ENCODE measurements at regions not wholly inside any gene's neighbourhood (a gene's known extent, or its start where the extent isn't known, plus 50 kb on each side); places are given as distances from the start of the nearest gene placed in this dataset.
A peak's percentile ranks its signal among the peaks of the same experiment; 100 is the strongest.

DNA sequence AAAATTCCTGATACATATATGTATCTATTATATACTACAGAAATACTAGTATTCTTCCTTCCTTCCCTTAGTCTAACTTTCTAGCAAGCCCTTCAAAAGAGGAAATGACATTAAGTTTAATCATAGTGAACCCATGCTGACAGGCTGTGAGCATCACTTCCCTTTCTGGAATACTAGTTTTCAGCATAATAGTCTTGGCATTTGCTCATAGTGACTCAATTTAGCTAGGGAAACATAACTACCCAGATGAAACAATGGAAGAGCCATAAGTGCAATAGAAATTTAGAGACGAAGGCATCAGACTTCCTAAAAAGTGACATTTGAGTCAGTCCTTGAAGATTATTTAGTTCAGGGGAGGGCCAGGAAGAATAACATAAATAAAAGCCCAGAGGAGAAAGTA is 184.5 kb upstream of the CRY1 start:
- Histone ChIP-seq H3K79me2 (ENCODE audit: control insufficient read depth, insufficient read depth, low read length) (no peaks in the 10 kb centered on the region), H3K36me3 (ENCODE audit: control insufficient read depth in 2 of 2, extremely low read depth in 1 of 2, insufficient read depth in 2 of 2, low read length in 2 of 2) (no peaks in the 10 kb centered on the region), H4K20me1 (replicated peaks; ENCODE audit: control insufficient read depth, extremely low read depth, insufficient read depth, low read length) (no peaks in the 10 kb centered on the region), H3K9me1 (replicated peaks; ENCODE audit: control insufficient read depth, extremely low read depth, insufficient read depth, low read length) (no peaks in the 10 kb centered on the region), H3K4me1 (ENCODE audit: control insufficient read depth, extremely low read depth, insufficient read depth, low read length) (peaks cover 17% of the 10 kb centered on the region), H2AFZ (ENCODE audit: low read depth, low read length) (no peak overlapping the region), H3K4me2 (ENCODE audit: insufficient read depth, low read length) (peak overlapping the region; percentile 53), H3K9ac (replicated peaks; ENCODE audit: extremely low read depth, insufficient read depth, low read length) (peak overlapping the region; percentile 16), H3K4me3 (replicated peaks in 1 of 3; ENCODE audit: insufficient read depth in 1 of 3, low read depth in 1 of 3, low read length in 3 of 3) (no peak overlapping the region), H3K9me3 (replicated peaks; ENCODE audit: control insufficient read depth, insufficient read depth, low read length) (no peaks in the 10 kb centered on the region), H3K27ac (ENCODE audit: insufficient read depth, low read depth, low read length) (peak overlapping the region; percentile 69), H3K27me3 (ENCODE audit: control insufficient read depth in 2 of 2, insufficient read depth in 2 of 2, low read length in 2 of 2) (no peaks in the 10 kb centered on the region)
- CTCF ChIA-PET: interaction anchor here (0.9 to 1.3 kb wide), 2 partner anchors 9 to 146 kb away, joined by 3 to 4 read pairs; no protein-coding TSS in a partner anchor
- POLR2A ChIA-PET: no interaction called here
- dilution Hi-C loops (cut with MboI; ENCODE audit: extremely low pct_ligation_motif_present, low sequenced_read_pairs) (no loop called here), intact Hi-C loops (cut with micrococcal nuclease) (loop anchor here (5.0 kb wide), 1 partner anchor 39 kb away; a partner anchor contains a TSS)
- DNase-seq (ENCODE audit: low read depth, low spot score): peak; percentile 81
- peak; percentile 75 for TF ChIP-seq JUN (IDR thresholded peaks at IDR 0.05; ENCODE audit: borderline replicate concordance, insufficient read depth, insufficient read length, low read depth)
- TF ChIP-seq POLR2AphosphoS5 (IDR thresholded peaks at IDR 0.05; ENCODE audit: insufficient read depth, low read depth, low read length): peak; percentile 61
- TF ChIP-seq, protein P1, sequence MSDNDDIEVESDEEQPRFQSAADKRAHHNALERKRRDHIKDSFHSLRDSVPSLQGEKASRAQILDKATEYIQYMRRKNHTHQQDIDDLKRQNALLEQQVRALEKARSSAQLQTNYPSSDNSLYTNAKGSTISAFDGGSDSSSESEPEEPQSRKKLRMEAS (IDR thresholded peaks at IDR 0.05; ENCODE audit: insufficient read depth, insufficient read length): no peak
- TF ChIP-seq FOS (IDR thresholded peaks at IDR 0.05; ENCODE audit: borderline replicate concordance, insufficient read depth, low read length): peak; percentile 94
- peak; percentile 30 for TF ChIP-seq GATA2 (IDR thresholded peaks at IDR 0.05; ENCODE audit: insufficient read depth, insufficient read length, low read depth, low read length)
- TF ChIP-seq, protein P2, sequence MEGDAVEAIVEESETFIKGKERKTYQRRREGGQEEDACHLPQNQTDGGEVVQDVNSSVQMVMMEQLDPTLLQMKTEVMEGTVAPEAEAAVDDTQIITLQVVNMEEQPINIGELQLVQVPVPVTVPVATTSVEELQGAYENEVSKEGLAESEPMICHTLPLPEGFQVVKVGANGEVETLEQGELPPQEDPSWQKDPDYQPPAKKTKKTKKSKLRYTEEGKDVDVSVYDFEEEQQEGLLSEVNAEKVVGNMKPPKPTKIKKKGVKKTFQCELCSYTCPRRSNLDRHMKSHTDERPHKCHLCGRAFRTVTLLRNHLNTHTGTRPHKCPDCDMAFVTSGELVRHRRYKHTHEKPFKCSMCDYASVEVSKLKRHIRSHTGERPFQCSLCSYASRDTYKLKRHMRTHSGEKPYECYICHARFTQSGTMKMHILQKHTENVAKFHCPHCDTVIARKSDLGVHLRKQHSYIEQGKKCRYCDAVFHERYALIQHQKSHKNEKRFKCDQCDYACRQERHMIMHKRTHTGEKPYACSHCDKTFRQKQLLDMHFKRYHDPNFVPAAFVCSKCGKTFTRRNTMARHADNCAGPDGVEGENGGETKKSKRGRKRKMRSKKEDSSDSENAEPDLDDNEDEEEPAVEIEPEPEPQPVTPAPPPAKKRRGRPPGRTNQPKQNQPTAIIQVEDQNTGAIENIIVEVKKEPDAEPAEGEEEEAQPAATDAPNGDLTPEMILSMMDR (IDR thresholded peaks at IDR 0.05; ENCODE audit: extremely low read depth in 1 of 2, insufficient read depth in 1 of 2, low read depth in 1 of 2, low read length in 2 of 2): no peak
- peak; percentile 73 for FAIRE-seq
- no TSS peak for BruUV-seq (replicated peaks)
